Testis (tissue), 2 donors: ENCODE measurements at regions not wholly inside any gene's neighbourhood (a gene's known extent, or its start where the extent isn't known, plus 50 kb on each side); places are given as distances from the start of the nearest gene placed in this dataset.

Source experiments
- CTCF ChIP-seq, 3 experiments: fragments of 450-650 bp in 2 of 3; fragments of 200-600 bp in 1 of 3; sonication (generic) in 1 of 3; IDR thresholded peaks; one replicate each; pipeline ENCODE4 v1.5.1; 2016 to 2019; ENCODE audit warnings: antibody characterized with exemption in 3 of 3, mild to moderate bottlenecking in 2 of 3, moderate library complexity in 1 of 3
- POLR2A ChIP-seq: fragments of 450-650 bp; IDR thresholded peaks from one replicate; pipeline ENCODE4 v1.6.1; 2017; ENCODE audit warnings: antibody characterized with exemption, mild to moderate bottlenecking, moderate library complexity

- TF ChIP-seq CTCF (IDR thresholded peaks at IDR 0.05), result no peak
- TF ChIP-seq POLR2A, result no peak
These were observed 278.2 kb downstream of the SLC4A3 start for GRCh38 chr2:219905640-219906039.
